ENCODE measurements at regions not wholly inside any gene's neighbourhood (a gene's known extent, or its start where the extent isn't known, plus 50 kb on each side); places are given as distances from the start of the nearest gene placed in this dataset.
"Not testable (repeated sequence)": the region's sequence is repeated elsewhere in the genome, so short reads cannot be mapped to it uniquely, and the experiment has no call there.

DNA sequence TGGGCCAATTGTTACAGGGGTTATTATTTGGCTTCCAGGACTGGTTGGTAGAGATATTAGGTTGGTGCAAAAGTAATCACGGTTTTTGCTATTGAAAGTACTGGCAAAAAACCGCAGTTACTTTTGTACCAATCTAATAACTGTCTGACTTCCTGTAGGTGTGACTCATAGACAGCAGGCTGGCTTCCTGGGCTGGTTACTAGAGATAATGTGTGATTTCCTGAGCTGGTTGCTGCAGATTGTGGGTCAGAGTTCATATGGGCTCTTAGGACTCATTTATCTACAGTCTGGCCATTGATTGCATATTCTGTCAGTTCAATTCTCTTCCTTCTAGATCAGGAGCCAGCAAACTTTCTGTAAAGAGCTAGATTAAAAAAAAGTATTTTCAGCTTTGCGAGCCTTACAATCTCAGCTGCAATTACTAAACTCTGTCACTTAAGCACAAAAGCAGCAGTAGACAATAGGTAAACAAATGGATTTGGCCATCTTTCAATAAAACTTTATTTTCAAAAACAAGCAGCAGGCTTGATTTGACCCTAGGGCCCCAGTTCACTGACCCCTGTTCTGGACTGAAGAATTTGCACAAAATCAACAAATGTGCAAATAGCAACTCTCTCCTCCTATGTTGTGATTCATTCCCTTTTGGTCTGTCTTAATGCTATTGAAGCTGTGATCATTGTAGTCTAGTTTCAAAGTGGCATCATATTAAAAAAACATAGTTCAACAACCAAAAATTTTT is 50.8 kb upstream of the BOD1L1 start:
- H3K27me3 ChIP-seq (ENCODE audit: control insufficient read depth in 5 of 5, insufficient read depth in 4 of 5, low read length in 5 of 5) = no peaks in the 10 kb centered on the region
- no peaks in the 10 kb centered on the region for H3K36me3 ChIP-seq (ENCODE audit: control insufficient read depth in 5 of 5, insufficient read depth in 5 of 5, low read length in 5 of 5)
- no peak overlapping the region for H3K9ac ChIP-seq (ENCODE audit: low read length in 5 of 5)
- no peak overlapping the region for H3K27ac ChIP-seq (ENCODE audit: low read depth, low read length)
- no peak overlapping the region for H3K4me3 ChIP-seq (ENCODE audit: low read depth in 1 of 5, low read length in 5 of 5)
- H3K9me3 ChIP-seq (ENCODE audit: control insufficient read depth in 5 of 5, low read length in 5 of 5) = peaks cover 0 to 13% (median 2%) of the 10 kb centered on the region in 5 donors
- no peaks in the 10 kb centered on the region for H3K4me1 ChIP-seq (ENCODE audit: control insufficient read depth in 5 of 5, insufficient read depth in 5 of 5, low read length in 5 of 5)

DNA sequence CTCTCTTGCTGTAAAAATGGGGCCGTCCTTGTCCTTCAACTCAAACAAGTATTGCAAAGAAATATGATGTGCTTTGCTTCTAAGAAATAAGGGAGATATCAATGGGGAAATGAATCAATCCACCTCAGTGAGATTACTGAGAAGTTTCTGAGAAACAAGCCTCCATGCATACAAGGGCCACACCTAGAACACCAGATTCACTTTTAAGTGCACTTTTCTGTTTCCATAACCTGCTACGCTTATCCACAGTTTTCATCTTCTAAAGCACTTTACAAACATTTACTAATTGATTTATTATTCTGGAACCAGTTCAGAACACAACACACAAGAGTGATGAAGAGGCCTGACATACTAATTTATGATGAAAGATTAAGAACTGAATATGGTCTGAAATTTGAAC is 54.0 kb upstream of the BOD1L1 start:
- H3K4me1 ChIP-seq (ENCODE audit: control insufficient read depth in 5 of 5, insufficient read depth in 5 of 5, low read length in 5 of 5) = no peaks in the 10 kb centered on the region
- no peak overlapping the region for H3K4me3 ChIP-seq (ENCODE audit: low read depth in 1 of 5, low read length in 5 of 5)
- H3K9ac ChIP-seq (ENCODE audit: low read length in 5 of 5) = no peak overlapping the region
- H3K36me3 ChIP-seq (ENCODE audit: control insufficient read depth in 5 of 5, insufficient read depth in 5 of 5, low read length in 5 of 5) = no peaks in the 10 kb centered on the region
- no peak overlapping the region for H3K27ac ChIP-seq (ENCODE audit: low read depth, low read length)
- peaks cover 0 to 13% (median 2%) of the 10 kb centered on the region in 5 donors for H3K9me3 ChIP-seq (ENCODE audit: control insufficient read depth in 5 of 5, low read length in 5 of 5)
- H3K27me3 ChIP-seq (ENCODE audit: control insufficient read depth in 5 of 5, insufficient read depth in 4 of 5, low read length in 5 of 5) = no peaks in the 10 kb centered on the region

DNA sequence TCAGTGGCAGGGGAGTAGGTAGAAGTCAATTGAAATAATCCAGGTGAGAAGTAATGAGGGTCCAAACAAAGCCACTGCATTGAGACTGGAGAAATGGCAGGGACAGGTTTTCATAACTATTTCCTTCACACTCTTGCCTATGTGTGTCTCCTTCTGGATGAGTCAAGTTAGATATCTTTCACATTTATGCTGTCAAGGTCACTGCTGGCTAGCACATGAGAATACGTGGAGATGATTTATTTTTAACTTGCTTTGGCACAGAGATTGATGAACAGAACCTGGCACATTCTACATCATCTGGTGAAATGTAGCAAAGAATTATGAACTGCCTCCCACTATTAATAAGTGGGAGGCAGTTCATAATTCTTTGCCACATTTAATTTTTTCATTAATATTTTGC is 66.7 kb upstream of the BOD1L1 start:
- no peak overlapping the region for H3K27ac ChIP-seq (ENCODE audit: low read depth, low read length)
- no peaks in the 10 kb centered on the region for H3K4me1 ChIP-seq (ENCODE audit: control insufficient read depth in 5 of 5, insufficient read depth in 5 of 5, low read length in 5 of 5)
- peaks cover 0 to 10% (median 6%) of the 10 kb centered on the region in 5 donors for H3K9me3 ChIP-seq (ENCODE audit: control insufficient read depth in 5 of 5, low read length in 5 of 5)
- H3K4me3 ChIP-seq (ENCODE audit: low read depth in 1 of 5, low read length in 5 of 5) = no peak overlapping the region
- no peaks in the 10 kb centered on the region for H3K36me3 ChIP-seq (ENCODE audit: control insufficient read depth in 5 of 5, insufficient read depth in 5 of 5, low read length in 5 of 5)
- H3K27me3 ChIP-seq (ENCODE audit: control insufficient read depth in 5 of 5, insufficient read depth in 4 of 5, low read length in 5 of 5) = no peaks in the 10 kb centered on the region
- H3K9ac ChIP-seq (ENCODE audit: low read length in 5 of 5) = no peak overlapping the region

DNA sequence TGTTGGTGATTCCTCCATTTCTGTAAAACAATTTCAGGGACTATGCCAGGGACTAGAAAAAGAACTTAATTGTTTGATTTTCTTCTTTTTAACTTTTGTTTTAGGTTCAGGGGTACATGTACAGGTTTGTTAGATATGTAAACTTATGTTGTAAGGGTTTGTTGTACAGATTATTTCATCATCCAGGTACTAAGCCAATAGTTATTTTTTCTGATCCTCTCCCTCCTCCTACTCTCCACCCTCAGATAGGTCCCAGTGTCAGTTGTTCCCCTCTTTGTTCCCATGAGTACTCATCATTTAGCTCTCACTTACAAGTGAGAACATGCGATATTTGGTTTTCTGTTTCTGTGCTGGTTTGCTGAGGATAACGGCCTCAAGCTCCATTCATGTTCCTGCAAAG is 70.8 kb upstream of the BOD1L1 start:
- no peaks in the 10 kb centered on the region for H3K9me3 ChIP-seq (ENCODE audit: control insufficient read depth in 5 of 5, low read length in 5 of 5)
- H3K27ac ChIP-seq (ENCODE audit: low read depth, low read length) = no peak overlapping the region
- H3K27me3 ChIP-seq (ENCODE audit: control insufficient read depth in 5 of 5, insufficient read depth in 4 of 5, low read length in 5 of 5) = no peaks in the 10 kb centered on the region
- no peak overlapping the region for H3K9ac ChIP-seq (ENCODE audit: low read length in 5 of 5)
- no peak overlapping the region for H3K4me3 ChIP-seq (ENCODE audit: low read depth in 1 of 5, low read length in 5 of 5)
- H3K4me1 ChIP-seq (ENCODE audit: control insufficient read depth in 5 of 5, insufficient read depth in 5 of 5, low read length in 5 of 5) = no peaks in the 10 kb centered on the region
- no peaks in the 10 kb centered on the region for H3K36me3 ChIP-seq (ENCODE audit: control insufficient read depth in 5 of 5, insufficient read depth in 5 of 5, low read length in 5 of 5)

DNA sequence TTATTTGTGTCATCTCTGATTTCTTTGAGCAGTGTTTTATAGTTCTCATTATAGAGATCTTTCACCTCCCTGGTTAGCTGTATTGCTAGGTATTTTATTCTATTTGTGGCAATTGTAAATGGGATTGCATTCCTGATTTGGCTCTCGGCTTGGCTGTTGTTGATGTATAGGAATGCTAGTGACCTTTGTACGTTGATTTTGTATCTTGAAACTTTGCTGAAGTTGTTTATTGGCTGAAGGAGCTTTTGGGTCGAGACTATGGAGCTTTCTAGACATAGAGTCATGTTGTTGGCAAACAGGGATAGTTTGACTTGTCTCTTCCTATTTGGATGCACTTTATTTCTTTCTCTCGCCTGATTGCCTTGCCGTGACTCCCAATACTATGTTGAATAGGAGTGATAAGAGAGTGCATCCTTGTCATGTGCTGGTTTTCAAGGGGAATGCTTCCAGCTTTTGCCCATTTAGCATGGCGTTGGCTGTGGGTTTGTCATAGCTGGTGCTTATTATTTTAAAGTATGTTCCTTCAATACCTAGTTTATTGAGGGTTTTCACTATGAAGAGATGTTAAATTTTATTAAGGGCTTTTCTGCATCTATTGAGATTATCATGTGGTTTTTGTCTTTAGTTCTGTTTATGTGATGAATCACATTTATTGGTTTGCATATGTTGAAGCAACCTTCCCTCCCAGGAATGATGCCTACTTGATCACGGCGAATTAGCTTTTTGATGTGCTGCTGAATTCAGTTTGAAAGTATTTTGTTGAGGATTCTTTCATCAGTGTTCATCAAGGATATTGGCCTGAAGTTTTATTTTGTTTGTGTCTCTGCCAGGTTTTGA is 72.7 kb upstream of the BOD1L1 start:
- no peaks in the 10 kb centered on the region for H3K36me3 ChIP-seq (ENCODE audit: control insufficient read depth in 5 of 5, insufficient read depth in 5 of 5, low read length in 5 of 5)
- H3K27me3 ChIP-seq (ENCODE audit: control insufficient read depth in 5 of 5, insufficient read depth in 4 of 5, low read length in 5 of 5) = no peaks in the 10 kb centered on the region
- H3K9me3 ChIP-seq (ENCODE audit: control insufficient read depth in 5 of 5, low read length in 5 of 5) = no peaks in the 10 kb centered on the region
- H3K4me1 ChIP-seq (ENCODE audit: control insufficient read depth in 5 of 5, insufficient read depth in 5 of 5, low read length in 5 of 5) = peaks cover 0 to 4% (median 0%) of the 10 kb centered on the region in 5 donors
- no peak overlapping the region for H3K27ac ChIP-seq (ENCODE audit: low read depth, low read length)
- no peak overlapping the region for H3K4me3 ChIP-seq (ENCODE audit: low read depth in 1 of 5, low read length in 5 of 5)
- no peak overlapping the region for H3K9ac ChIP-seq (ENCODE audit: low read length in 5 of 5)

DNA sequence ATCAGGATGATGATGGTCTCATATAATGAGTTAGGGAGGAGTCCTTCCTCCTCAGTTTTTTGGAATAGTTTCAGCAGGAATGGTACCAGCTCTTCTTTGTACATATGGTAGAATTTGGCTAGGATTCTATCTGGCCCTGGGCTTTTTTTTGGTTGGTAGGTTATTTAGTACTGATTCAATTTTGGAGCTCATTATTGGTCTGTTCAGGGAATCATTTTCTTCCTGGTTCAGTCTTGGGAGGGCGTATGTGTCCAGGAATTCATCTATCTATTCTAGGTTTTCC is 73.3 kb upstream of the BOD1L1 start:
- not testable (repeated sequence) for H3K4me1 ChIP-seq (ENCODE audit: control insufficient read depth in 5 of 5, insufficient read depth in 5 of 5, low read length in 5 of 5); H3K27me3 ChIP-seq (ENCODE audit: control insufficient read depth in 5 of 5, insufficient read depth in 4 of 5, low read length in 5 of 5); H3K27ac ChIP-seq (ENCODE audit: low read depth, low read length); H3K4me3 ChIP-seq (ENCODE audit: low read depth in 1 of 5, low read length in 5 of 5); H3K36me3 ChIP-seq (ENCODE audit: control insufficient read depth in 5 of 5, insufficient read depth in 5 of 5, low read length in 5 of 5); H3K9ac ChIP-seq (ENCODE audit: low read length in 5 of 5); H3K9me3 ChIP-seq (ENCODE audit: control insufficient read depth in 5 of 5, low read length in 5 of 5)

DNA sequence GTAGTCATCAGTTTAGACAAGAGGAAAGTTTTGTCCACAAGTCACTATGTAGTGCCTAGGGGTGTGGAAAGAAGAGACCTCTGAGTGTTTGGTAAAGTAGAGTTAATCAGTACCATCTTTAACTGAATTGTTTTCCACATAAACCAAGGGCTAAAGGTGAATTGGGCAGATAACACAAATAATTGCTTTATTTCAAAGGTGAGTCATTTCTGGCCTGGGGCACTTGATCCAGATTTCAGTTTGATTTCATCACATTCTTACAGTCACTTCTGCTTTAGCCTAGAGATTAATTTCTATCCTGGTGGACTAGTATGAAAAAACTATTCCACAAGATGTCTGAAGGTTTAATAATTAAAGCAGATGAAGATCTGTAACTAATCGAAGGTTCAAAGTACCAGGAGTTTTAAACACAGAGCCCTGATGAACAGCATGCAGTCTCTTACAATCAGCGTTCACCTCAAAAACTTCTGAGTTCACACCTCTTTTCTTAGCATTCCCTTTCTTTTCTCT is 74.5 kb upstream of the BOD1L1 start:
- H3K4me3 ChIP-seq (ENCODE audit: low read depth in 1 of 5, low read length in 5 of 5) = no peak overlapping the region
- no peaks in the 10 kb centered on the region for H3K27me3 ChIP-seq (ENCODE audit: control insufficient read depth in 5 of 5, insufficient read depth in 4 of 5, low read length in 5 of 5)
- H3K9ac ChIP-seq (ENCODE audit: low read length in 5 of 5) = peak overlapping the region in 1 of 5 donors; percentile 6
- no peaks in the 10 kb centered on the region for H3K36me3 ChIP-seq (ENCODE audit: control insufficient read depth in 5 of 5, insufficient read depth in 5 of 5, low read length in 5 of 5)
- no peak overlapping the region for H3K27ac ChIP-seq (ENCODE audit: low read depth, low read length)
- no peaks in the 10 kb centered on the region for H3K9me3 ChIP-seq (ENCODE audit: control insufficient read depth in 5 of 5, low read length in 5 of 5)
- H3K4me1 ChIP-seq (ENCODE audit: control insufficient read depth in 5 of 5, insufficient read depth in 5 of 5, low read length in 5 of 5) = peaks cover 0 to 14% (median 0%) of the 10 kb centered on the region in 5 donors

DNA sequence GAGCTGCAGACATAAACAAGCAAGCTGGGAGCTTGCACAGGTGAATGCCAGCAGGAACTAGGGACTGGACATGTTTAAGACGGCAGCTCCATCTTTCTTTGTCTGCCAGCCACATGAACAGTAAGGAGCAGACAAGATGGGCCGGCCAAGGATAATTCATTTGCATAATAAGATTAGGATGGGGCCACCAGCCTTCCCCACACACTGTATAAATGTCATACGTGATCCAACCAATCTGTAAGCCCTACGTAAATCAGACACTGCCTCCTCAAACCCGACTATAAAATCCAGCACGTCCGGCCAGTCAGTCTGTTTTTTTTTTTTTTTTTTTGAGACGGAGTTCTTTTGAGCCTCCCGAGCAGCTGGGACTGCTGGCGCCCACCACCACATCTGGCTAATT is 75.6 kb upstream of the BOD1L1 start:
- Histone ChIP-seq H3K9me3 (ENCODE audit: control insufficient read depth in 5 of 5, low read length in 5 of 5) (no peaks in the 10 kb centered on the region), H3K9ac (ENCODE audit: low read length in 5 of 5) (no peak overlapping the region), H3K27ac (ENCODE audit: low read depth, low read length) (no peak overlapping the region), H3K4me3 (ENCODE audit: low read depth in 1 of 5, low read length in 5 of 5) (no peak overlapping the region), H3K27me3 (ENCODE audit: control insufficient read depth in 5 of 5, insufficient read depth in 4 of 5, low read length in 5 of 5) (no peaks in the 10 kb centered on the region), H3K36me3 (ENCODE audit: control insufficient read depth in 5 of 5, insufficient read depth in 5 of 5, low read length in 5 of 5) (no peaks in the 10 kb centered on the region), H3K4me1 (ENCODE audit: control insufficient read depth in 5 of 5, insufficient read depth in 5 of 5, low read length in 5 of 5) (peaks cover 0 to 14% (median 0%) of the 10 kb centered on the region in 5 donors)

DNA sequence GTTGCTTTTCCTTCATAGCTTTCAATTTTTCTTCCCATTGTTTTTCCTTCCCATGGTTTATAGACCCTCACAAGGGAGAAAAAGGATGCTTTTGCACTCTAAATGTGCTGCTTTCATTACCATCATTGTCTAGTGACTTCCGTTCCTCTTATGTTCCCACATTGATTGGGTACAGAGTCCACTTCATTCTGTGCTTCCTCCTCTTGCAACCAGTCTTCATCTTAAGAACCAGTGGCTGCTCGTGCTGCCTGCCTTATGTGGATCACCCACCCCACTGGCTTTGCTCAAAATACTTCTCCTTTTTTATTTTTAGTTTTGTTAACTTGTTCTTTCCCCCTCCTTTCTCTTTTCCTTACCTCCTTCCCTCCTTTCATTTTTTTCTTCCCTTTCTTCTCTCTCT is 76.5 kb upstream of the BOD1L1 start:
- no peak overlapping the region for H3K9ac ChIP-seq (ENCODE audit: low read length in 5 of 5)
- H3K4me1 ChIP-seq (ENCODE audit: control insufficient read depth in 5 of 5, insufficient read depth in 5 of 5, low read length in 5 of 5) = peaks cover 0 to 14% (median 0%) of the 10 kb centered on the region in 5 donors
- no peak overlapping the region for H3K4me3 ChIP-seq (ENCODE audit: low read depth in 1 of 5, low read length in 5 of 5)

DNA sequence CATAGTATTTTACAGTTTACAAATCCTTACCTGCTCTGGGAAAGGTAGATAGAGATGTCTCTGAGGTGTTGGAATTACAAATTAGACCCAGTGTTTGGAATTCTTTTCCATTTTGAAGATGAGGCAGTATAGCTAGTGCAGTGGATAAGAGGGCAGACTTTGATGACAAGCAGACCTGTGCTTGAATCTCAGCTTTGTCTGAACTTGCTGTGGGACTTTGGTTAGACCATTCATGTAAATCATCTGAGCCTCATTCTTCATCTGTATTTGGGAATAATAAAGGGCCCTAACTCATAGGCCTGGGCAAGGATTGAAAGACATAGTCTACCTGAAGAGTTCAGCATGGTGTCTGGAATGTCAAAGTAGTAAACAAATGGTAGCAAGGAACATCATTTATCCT is 77.2 kb upstream of the BOD1L1 start:
- H3K27ac ChIP-seq (ENCODE audit: low read depth, low read length) = no peak overlapping the region
- H3K27me3 ChIP-seq (ENCODE audit: control insufficient read depth in 5 of 5, insufficient read depth in 4 of 5, low read length in 5 of 5) = no peaks in the 10 kb centered on the region
- no peak overlapping the region for H3K4me3 ChIP-seq (ENCODE audit: low read depth in 1 of 5, low read length in 5 of 5)
- no peaks in the 10 kb centered on the region for H3K9me3 ChIP-seq (ENCODE audit: control insufficient read depth in 5 of 5, low read length in 5 of 5)
- peaks cover 0 to 14% (median 0%) of the 10 kb centered on the region in 5 donors for H3K4me1 ChIP-seq (ENCODE audit: control insufficient read depth in 5 of 5, insufficient read depth in 5 of 5, low read length in 5 of 5)
- no peaks in the 10 kb centered on the region for H3K36me3 ChIP-seq (ENCODE audit: control insufficient read depth in 5 of 5, insufficient read depth in 5 of 5, low read length in 5 of 5)
- no peak overlapping the region for H3K9ac ChIP-seq (ENCODE audit: low read length in 5 of 5)

More for the DNA sequence above, 76.5 kb upstream of the BOD1L1 start:
- H3K9me3 ChIP-seq (ENCODE audit: control insufficient read depth in 5 of 5, low read length in 5 of 5) = no peaks in the 10 kb centered on the region
- no peaks in the 10 kb centered on the region for H3K36me3 ChIP-seq (ENCODE audit: control insufficient read depth in 5 of 5, insufficient read depth in 5 of 5, low read length in 5 of 5)
- H3K27ac ChIP-seq (ENCODE audit: low read depth, low read length) = no peak overlapping the region
- H3K27me3 ChIP-seq (ENCODE audit: control insufficient read depth in 5 of 5, insufficient read depth in 4 of 5, low read length in 5 of 5) = no peaks in the 10 kb centered on the region

Data from subcutaneous abdominal adipose tissue (tissue), 5 donors.